Thoracic aorta (tissue), 2 donors: ENCODE measurements at regions not wholly inside any gene's neighbourhood (a gene's known extent, or its start where the extent isn't known, plus 50 kb on each side); places are given as distances from the start of the nearest gene placed in this dataset.

ENCODE experiments used
- ATAC-seq: fragments of 150-250 bp; one replicate; pipeline ENCODE4 v1.8.0; 2017; ENCODE audit warnings: low read depth; ENCODE audit not compliant: insufficient number of reproducible peaks, low FRiP score
- DNase-seq: peaks from one replicate; pipeline ENCODE4 v3.0.0-alpha.2; 2020; ENCODE audit warnings: low spot score
- H3K27ac ChIP-seq, 2 donors: fragments of 200-600 bp; sonication (generic); 1 replicate in 1 of 2; 2 replicates in 1 of 2; pipeline ENCODE4 v1.5.1; 2016; ENCODE audit warnings: mild to moderate bottlenecking in 2 of 2, moderate library complexity in 2 of 2
- H3K27me3 ChIP-seq: fragments of 200-600 bp; sonication (generic); replicated peaks from 2 replicates; pipeline ENCODE4 v1.6.0; 2016; ENCODE audit warnings: mild to moderate bottlenecking; ENCODE audit not compliant: insufficient read depth
- H3K36me3 ChIP-seq: fragments of 200-600 bp; sonication (generic); one replicate; pipeline ENCODE4 v1.5.1; 2016
- H3K4me1 ChIP-seq, 2 donors: fragments of 200-600 bp; sonication (generic); 1 replicate in 1 of 2; 2 replicates in 1 of 2; pipeline versions ENCODE4 v1.5.1 to v1.6.0; 2016; ENCODE audit warnings: low read depth in 2 of 2, mild to moderate bottlenecking in 1 of 2; ENCODE audit not compliant: control insufficient read depth in 1 of 2
- H3K4me3 ChIP-seq: fragments of 200-600 bp; sonication (generic); 2 replicates; pipeline ENCODE4 v1.5.1; 2016; ENCODE audit warnings: mild to moderate bottlenecking
- H3K9me3 ChIP-seq: fragments of 200-600 bp; sonication (generic); 2 replicates; pipeline ENCODE4 v1.5.1; 2016
- CTCF ChIP-seq: fragments of 200-600 bp; sonication (generic); IDR thresholded peaks from one replicate; pipeline ENCODE4 v1.5.1; 2019; ENCODE audit warnings: antibody characterized with exemption

- H3K27me3 ChIP-seq, result no peaks in the 10 kb centered on the region
- no peak overlapping the region for H3K27ac ChIP-seq
- no peak overlapping the region for H3K4me3 ChIP-seq
- no peaks in the 10 kb centered on the region for H3K9me3 ChIP-seq
- TF ChIP-seq CTCF, result no peak
- H3K4me1 ChIP-seq, result peaks cover 3 to 11% of the 10 kb centered on the region in 2 donors
- no peaks in the 10 kb centered on the region for H3K36me3 ChIP-seq
- no peak for DNase-seq
- ATAC-seq, result no peak
Measured at GRCh38 chr10:60575105-60575504, 185.4 kb upstream of the ANK3 start.

- ATAC-seq (no peak), DNase-seq (no peak)
- TF ChIP-seq CTCF, result no peak
- no peaks in the 10 kb centered on the region for H3K27me3 ChIP-seq
- H3K36me3 ChIP-seq, result no peaks in the 10 kb centered on the region
- H3K4me1 ChIP-seq, result peaks cover 3 to 11% of the 10 kb centered on the region in 2 donors
- H3K4me3 ChIP-seq, result no peak overlapping the region
- H3K9me3 ChIP-seq, result no peaks in the 10 kb centered on the region
- H3K27ac ChIP-seq, result no peak overlapping the region
Measured at GRCh38 chr10:60574388-60574787, 184.7 kb upstream of the ANK3 start.

DNA sequence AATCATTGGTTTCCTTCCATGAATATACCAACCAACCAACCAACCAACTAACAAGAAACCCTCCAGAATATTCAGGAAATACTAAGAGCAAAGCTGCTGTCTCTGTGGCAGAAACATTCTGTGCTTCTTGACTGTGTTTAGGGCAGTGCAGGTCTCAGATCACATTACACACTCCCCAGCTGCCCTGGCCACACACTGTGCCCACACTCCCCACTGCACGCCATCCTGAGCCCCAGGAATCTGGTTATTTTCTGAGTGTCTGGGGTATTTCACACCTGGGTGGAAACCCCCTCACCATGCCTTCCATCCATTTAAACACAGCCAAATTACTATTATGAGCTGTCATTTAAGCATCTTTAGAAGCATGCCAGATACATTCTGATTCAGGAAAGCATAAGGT is 183.7 kb upstream of the ANK3 start:
- DNase-seq (no peak), ATAC-seq (no peak)
- Histone ChIP-seq H3K4me3 (no peak overlapping the region), H3K9me3 (no peaks in the 10 kb centered on the region), H3K27ac (no peak overlapping the region), H3K27me3 (no peaks in the 10 kb centered on the region), H3K36me3 (no peaks in the 10 kb centered on the region), H3K4me1 (peaks cover 3 to 11% of the 10 kb centered on the region in 2 donors)
- TF ChIP-seq CTCF, result no peak

- DNase-seq (no peak), ATAC-seq (no peak)
- TF ChIP-seq CTCF, result no peak
- Histone ChIP-seq H3K27ac (no peak overlapping the region), H3K4me1 (peaks cover 3 to 11% of the 10 kb centered on the region in 2 donors), H3K4me3 (peak overlapping the region; percentile 58), H3K9me3 (no peaks in the 10 kb centered on the region), H3K27me3 (no peaks in the 10 kb centered on the region), H3K36me3 (no peaks in the 10 kb centered on the region)
Measured at GRCh38 chr10:60572511-60573194, 183.0 kb upstream of the ANK3 start.

- no peak overlapping the region for H3K4me3 ChIP-seq
- ATAC-seq (no peak), DNase-seq (no peak)
- peaks cover 2 to 3% of the 10 kb centered on the region in 2 donors for H3K4me1 ChIP-seq
- no peaks in the 10 kb centered on the region for H3K27me3 ChIP-seq
- no peak overlapping the region for H3K27ac ChIP-seq
- H3K9me3 ChIP-seq, result no peaks in the 10 kb centered on the region
- TF ChIP-seq CTCF, result no peak
- H3K36me3 ChIP-seq, result no peaks in the 10 kb centered on the region
Measured at GRCh38 chr10:60570896-60571295, 181.2 kb upstream of the ANK3 start.
